NCI-H146 (cell line): ENCODE measurements at regions not wholly inside any gene's neighbourhood (a gene's known extent, or its start where the extent isn't known, plus 50 kb on each side); places are given as distances from the start of the nearest gene placed in this dataset.

Source experiments
- DNase-seq: peaks from one replicate; lab custom pipeline; 2025; lab: John Stamatoyannopoulos, UW

DNA sequence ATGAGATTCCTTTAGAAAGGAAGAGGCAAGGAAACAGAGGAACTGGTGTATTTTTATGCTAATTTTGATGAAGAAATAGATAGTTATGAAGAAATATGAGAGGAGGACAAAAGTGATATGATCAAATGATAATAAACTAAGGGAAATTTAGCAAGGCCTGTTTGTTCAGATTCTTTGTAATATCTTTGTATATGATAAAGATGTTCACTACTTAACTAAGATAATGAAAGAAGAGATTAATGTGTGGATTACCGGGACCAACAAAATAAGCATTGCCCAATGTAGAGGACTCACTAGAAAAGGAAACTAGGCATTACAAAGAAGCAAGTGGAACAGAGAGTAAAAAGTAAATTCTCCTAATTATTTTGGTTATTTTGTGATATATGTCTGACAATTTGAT, 99.0 kb upstream of the FIGN start:
- DNase-seq: no peak

DNA sequence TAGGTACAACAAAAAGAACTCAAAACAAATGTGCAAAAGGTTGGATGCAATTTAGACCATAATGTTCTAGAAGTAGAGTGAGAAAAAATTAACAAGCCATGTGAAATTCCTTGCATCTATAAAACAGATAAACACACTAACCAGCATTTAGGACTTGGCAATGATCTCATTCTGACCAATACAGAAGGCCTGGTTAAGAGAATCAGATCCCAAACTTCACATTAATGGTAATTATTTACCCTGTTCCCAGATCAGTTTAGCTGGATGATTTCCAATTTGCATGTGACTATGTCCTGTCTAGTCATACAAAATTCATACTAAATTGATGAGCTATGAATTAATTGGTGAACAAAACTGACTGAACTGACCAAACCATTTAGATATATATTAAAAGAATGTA, 98.4 kb upstream of the FIGN start:
- DNase-seq: no peak

DNA sequence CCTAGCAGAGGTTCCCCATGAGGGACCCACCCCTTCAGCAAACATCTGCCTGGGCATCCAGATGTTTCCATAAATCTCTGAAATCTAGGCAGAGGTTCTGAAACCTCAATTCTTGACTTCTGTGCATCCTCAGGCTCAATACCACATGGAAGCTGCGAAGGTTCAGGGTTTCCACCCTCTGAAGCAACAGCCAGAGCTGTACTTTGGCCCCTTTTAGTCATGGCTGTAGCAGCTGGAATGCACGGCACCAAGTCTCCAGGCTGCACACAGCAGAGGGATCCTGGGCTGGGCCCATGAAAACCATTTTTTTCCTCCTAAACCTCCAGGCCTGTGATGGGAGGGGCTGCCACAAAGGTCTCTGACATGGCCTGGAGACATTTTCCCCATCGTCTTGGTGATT, 93.0 kb upstream of the FIGN start:
- DNase-seq: no peak

DNA sequence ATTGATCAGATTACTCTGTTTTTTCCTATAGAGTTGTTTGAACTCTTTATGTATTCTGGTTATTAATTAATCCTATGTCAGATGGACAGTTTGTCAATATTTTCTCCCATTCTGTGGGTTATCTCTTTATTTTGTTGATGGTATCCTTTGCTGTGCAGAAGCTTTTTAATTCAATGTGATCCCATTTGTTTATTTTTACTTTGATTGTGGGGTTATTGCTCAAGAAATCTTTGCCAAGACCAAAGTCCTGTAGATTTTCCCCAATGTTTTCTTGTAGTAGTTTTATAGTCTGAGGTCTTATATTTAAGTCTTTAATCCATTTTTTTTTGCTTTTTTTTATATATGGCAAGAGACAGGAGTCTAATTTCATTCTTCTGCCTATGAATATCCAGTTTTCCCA, 86.2 kb upstream of the FIGN start:
- DNase-seq: no peak

DNA sequence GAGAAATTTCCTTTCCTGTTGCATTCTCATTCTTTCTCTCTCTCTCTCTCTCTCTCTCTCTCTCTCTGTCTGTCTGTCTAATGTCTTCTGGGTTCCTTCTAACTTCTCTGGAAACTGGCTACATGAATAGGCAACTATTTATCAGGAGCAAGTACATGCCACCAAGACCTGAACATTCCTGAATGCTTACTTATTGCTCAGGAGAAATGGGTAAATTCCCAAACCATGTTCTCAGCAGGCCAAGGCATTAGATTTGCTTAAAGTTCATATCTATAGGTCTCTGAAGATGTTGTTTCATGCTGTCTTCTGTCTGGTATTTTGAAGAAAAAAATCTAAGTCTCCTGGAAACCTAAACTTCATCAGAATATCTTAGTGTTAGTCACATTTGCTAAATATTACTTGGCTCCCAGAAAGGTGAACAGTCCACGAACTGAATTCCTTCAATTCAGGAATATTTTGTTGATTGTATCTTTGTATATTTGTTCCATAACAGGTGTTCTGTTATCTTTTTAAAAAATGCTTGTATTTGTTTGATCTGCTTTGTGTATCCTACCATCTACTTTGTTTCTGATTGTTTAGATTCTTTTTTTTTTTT, 77.2 kb upstream of the FIGN start:
- no peak for DNase-seq

DNA sequence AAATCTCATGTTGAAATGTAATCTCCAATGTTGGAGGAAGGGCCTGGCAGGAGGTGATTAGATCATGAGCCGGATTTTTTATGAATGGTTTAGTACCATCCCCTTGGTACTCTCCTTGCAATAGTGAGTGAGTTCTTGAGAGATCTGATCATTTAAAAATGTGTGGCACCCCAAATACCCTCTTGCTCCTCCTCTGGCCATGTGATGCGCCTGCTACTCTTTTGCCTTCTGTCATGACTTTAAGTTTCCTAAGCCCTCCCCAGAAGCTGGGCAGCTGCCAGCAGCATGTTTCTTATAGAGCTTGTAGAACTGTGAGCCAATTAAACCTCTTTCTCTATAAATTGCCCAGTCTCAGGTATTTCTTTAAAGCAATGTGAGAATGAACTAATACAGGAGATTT, 72.6 kb upstream of the FIGN start:
- DNase-seq: no peak

DNA sequence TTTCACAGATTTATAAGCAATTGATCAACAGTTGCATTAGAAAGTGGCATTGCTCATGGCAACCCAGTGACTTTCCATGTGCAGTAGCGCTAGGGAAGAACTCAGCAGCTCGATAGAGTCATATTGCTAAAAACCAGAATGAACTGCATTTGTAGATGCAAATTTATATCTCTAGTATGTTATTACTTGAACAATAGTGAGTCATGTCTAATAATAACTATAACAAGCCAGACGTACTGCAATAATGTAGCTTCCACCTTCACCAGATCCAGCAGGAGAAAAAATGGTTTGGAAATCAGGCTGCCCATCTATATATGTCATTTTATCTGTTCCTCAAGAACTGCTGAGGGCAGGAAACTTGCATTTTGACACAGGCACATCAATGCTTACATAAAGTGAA, 66.5 kb upstream of the FIGN start:
- no peak for DNase-seq

DNA sequence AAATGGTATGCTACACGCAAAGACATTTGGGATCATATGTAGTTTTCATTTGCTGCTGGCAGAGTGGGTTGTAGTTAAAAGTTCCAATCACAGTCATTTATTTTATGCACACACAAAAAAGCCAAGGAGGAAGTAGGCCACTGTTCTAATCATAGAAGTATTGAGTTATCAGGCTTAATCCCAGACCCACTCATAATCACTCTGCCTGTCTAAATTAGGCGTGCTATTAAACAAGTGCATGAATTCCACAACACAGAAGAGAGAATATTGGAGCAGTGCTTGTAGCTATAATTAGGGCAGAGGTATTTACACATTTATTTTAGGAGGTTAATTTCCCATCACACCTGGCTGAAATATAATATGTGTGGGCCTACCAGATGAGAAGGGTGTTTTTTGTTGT, 65.7 kb upstream of the FIGN start:
- DNase-seq: no peak

DNA sequence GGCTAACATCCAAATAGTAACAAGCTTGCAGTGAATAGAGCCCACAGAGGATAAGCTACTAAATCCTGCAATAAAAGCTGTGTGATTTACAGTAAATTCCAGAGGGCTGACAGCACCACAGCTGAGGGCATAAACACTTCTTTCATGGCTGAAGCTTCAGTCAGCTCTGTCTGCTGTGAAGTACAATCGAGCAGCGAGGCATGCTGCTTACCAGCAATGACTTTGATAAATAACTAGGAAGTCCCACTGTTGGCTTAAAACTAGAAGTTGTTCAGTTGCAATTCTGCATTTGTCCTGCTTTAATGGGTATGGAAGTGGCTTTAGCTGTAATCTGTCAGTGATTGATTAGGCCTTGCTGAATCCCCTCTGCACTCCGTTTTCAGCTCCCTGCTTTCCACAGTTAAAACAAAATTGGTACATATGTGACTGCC, 65.2 kb upstream of the FIGN start:
- no peak for DNase-seq

DNA sequence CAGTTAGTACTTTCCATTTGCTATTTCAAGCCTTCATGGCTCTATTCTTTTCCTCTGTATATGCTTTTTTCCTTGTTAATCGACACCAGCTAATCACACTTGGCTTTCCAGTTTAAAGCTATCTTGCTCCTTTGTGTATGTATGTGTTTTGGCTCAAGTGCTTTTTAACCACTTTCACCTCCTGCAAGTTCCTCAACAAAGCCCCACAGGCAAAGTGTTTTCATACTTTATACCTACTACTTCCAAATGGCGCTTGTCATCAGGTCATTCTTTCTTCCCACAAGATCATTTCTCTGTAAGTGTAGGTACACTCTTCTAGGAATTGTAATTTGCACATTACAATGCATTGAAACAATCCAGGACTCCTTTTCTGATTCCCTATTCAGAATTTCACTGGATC, 64.0 kb upstream of the FIGN start:
- DNase-seq: no peak

DNA sequence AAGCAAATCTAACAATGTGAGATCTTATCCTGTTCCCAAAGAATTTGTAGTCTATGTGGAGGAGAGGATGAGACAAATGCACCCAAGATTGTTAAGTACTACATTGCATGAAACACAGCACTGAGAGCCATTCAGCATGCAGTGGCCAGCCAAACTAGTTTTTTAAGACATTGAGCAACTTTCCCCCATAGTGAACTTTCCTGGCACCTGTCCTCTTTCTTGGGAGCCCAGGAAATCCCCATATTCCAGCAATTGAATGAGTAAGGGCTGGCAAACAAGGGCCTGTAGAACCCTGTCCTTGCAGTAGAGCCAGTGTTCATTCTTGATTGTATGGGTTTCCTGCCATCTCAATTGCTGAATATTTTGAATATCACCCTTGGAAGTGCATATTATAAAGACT, 58.8 kb upstream of the FIGN start:
- no peak for DNase-seq
